Dermis microvascular lymphatic vessel endothelial cell (primary cell): ENCODE measurements at regions not wholly inside any gene's neighbourhood (a gene's known extent, or its start where the extent isn't known, plus 50 kb on each side); places are given as distances from the start of the nearest gene placed in this dataset.

Experiments used
- DNase-seq, 2 donors: peaks; one replicate each; pipeline versions ENCODE4 v3.0.0 to v3.0.0-alpha.2; 2010; ENCODE audit warnings: low read depth in 2 of 2

GRCh38 chrX:16222151-16222550 lies 54.9 kb downstream of the MAGEB17 start:
- no peak for DNase-seq

- no peak for DNase-seq
Observed at GRCh38 chrX:16223385-16223784, 56.1 kb downstream of the MAGEB17 start.

GRCh38 chrX:16239211-16239610 lies 71.9 kb downstream of the MAGEB17 start:
- peak in 1 of 2 donors; percentile 0 for DNase-seq

- DNase-seq = no peak
Observed at GRCh38 chrX:16240231-16240905, 73.1 kb downstream of the MAGEB17 start.

GRCh38 chrX:16240968-16241367 lies 73.7 kb downstream of the MAGEB17 start:
- DNase-seq = no peak

- DNase-seq = peak in 1 of 2 donors; percentile 3
Observed at GRCh38 chrX:16250296-16250695, 83.0 kb downstream of the MAGEB17 start.

- no peak for DNase-seq
Observed at GRCh38 chrX:16251782-16252181, 84.5 kb downstream of the MAGEB17 start.

GRCh38 chrX:16258882-16259281 lies 91.6 kb downstream of the MAGEB17 start:
- no peak for DNase-seq

- no peak for DNase-seq
Observed at GRCh38 chrX:16267431-16267830, 100.2 kb downstream of the MAGEB17 start.

- no peak for DNase-seq
Observed at GRCh38 chrX:16268206-16268605, 100.9 kb downstream of the MAGEB17 start.

GRCh38 chrX:16278927-16279326 lies 111.6 kb downstream of the MAGEB17 start:
- DNase-seq = peak in 1 of 2 donors; percentile 1

- no peak for DNase-seq
Observed at GRCh38 chrX:16282209-16282608, 114.9 kb downstream of the MAGEB17 start.

GRCh38 chrX:16284842-16285241 lies 117.6 kb downstream of the MAGEB17 start:
- no peak for DNase-seq

GRCh38 chrX:16290997-16291396 lies 123.7 kb downstream of the MAGEB17 start:
- DNase-seq = no peak

GRCh38 chrX:16300831-16301230 lies 133.6 kb downstream of the MAGEB17 start:
- DNase-seq = no peak

GRCh38 chrX:16304751-16305150 lies 137.5 kb downstream of the MAGEB17 start:
- DNase-seq = no peak

- DNase-seq = no peak
Observed at GRCh38 chrX:16305187-16305586, 137.9 kb downstream of the MAGEB17 start.

GRCh38 chrX:16307950-16308349 lies 140.7 kb downstream of the MAGEB17 start:
- DNase-seq = no peak

GRCh38 chrX:16308773-16309172 lies 141.5 kb downstream of the MAGEB17 start:
- DNase-seq = no peak

- DNase-seq = no peak
Observed at GRCh38 chrX:16310326-16310725, 143.0 kb downstream of the MAGEB17 start.

GRCh38 chrX:16311671-16312070 lies 144.4 kb downstream of the MAGEB17 start:
- no peak for DNase-seq

GRCh38 chrX:16312761-16313623 lies 145.7 kb downstream of the MAGEB17 start:
- no peak for DNase-seq

GRCh38 chrX:16316331-16316730 lies 149.1 kb downstream of the MAGEB17 start:
- no peak for DNase-seq
